Peyer's patch (tissue), 4 donors: ENCODE measurements at regions not wholly inside any gene's neighbourhood (a gene's known extent, or its start where the extent isn't known, plus 50 kb on each side); places are given as distances from the start of the nearest gene placed in this dataset.

Experiments used
- CTCF ChIP-seq, 6 experiments: fragments of 450-650 bp in 4 of 6; fragments of 200-600 bp in 2 of 6; sonication (generic) in 1 of 6; IDR thresholded peaks; one replicate each; pipeline ENCODE4 v1.5.1; 2017 to 2019; ENCODE audit warnings: antibody characterized with exemption in 6 of 6, mild to moderate bottlenecking in 3 of 6, moderate library complexity in 1 of 6
- POLR2A ChIP-seq, 2 donors: fragments of 450-650 bp; IDR thresholded peaks; one replicate each; pipeline ENCODE4 v1.5.1; 2017; ENCODE audit warnings: antibody characterized with exemption in 2 of 2, mild to moderate bottlenecking in 2 of 2, moderate library complexity in 2 of 2

- TF ChIP-seq CTCF (IDR thresholded peaks at IDR 0.05), result no peak
- no peak for TF ChIP-seq POLR2A (IDR thresholded peaks at IDR 0.05)
Measured at GRCh38 chr10:4719671-4720070, 106.3 kb upstream of the AKR1E2 start.
